CMK (cell line): ENCODE measurements at regions not wholly inside any gene's neighbourhood (a gene's known extent, or its start where the extent isn't known, plus 50 kb on each side); places are given as distances from the start of the nearest gene placed in this dataset.
A peak's percentile ranks its signal among the peaks of the same experiment; 100 is the strongest.
"Not testable (repeated sequence)": the region's sequence is repeated elsewhere in the genome, so short reads cannot be mapped to it uniquely, and the experiment has no call there.

Source experiments
- DNase-seq: peaks from one replicate; pipeline ENCODE4 v3.0.0-alpha.2; 2010; ENCODE audit warnings: low read depth

- not testable (repeated sequence) for DNase-seq
These were observed 130.7 kb downstream of the UNC93B1 start for GRCh38 chr11:67873223-67873622.

DNA sequence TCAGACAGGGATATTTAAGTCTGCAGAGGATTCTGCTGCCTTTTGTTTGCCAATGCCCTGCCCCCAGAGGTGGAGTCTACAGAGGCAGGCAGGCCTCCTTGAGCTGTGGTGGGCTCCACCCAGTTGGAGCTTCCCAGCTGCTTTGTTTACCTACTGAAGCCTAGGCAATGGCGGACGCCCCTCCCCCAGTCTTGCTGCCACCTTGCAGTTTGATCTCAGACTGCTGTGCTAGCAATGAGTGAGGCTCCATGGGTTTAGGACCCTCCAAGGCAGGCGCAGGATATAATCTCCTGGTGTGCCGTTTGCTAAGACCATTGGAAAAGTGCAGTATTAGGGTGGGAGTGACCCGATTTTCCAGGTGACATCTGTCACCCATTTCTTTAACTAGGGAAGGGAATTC lies 132.7 kb downstream of the UNC93B1 start:
- DNase-seq = not testable (repeated sequence)

DNA sequence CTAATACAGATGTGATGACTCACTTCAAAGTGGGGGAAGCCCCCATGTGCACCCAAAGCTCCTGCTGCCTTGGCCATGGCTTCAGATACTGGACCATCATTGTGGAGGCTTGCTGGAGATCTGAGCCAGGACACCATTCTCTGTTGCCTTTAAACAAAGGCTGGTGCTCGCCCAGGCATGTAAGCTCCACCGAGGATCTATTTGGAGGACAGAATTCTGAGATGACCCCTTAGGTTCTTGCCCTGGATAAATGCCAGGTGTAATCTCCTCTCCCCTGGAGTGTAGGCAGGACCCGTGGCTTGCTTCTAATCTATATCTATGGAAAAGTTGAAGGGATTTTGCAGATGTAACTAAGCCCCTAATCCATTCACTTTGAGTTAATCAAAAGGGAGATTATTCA lies 141.0 kb downstream of the UNC93B1 start:
- not testable (repeated sequence) for DNase-seq

DNA sequence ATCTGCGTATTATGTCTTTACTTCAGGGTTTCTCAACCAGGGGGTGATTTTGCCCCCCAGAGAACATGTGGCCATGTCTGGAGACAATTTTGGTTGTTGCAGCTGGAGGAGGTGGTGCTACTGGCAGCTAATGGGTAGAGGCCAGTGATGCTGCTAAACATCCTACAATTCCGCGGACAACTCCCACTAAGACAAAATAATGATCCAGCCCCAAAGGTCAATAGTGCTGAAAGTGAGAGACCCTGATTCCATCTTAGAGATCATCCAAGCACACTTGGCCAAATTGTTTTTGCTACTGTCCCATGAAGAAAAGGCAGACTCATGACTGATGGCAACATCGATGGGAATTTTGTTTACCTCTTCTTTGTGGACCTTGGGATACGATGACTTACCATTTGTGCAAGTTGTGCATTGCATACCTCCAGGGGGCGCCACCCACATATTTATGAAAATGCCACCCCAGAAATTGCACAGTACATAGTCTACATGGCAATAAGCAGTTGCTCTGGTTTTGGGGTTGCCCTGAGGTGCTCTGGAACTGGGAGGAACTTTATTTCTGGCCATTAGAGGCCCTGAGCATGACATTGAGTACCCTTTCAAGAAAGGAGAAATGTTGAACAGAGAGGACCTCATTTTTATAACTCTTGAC lies 144.3 kb downstream of the UNC93B1 start:
- not testable (repeated sequence) for DNase-seq

- peak; percentile 38 for DNase-seq
These were observed 153.2 kb downstream of the UNC93B1 start for GRCh38 chr11:67850747-67851146.

- DNase-seq = not testable (repeated sequence)
These were observed 154.1 kb downstream of the UNC93B1 start for GRCh38 chr11:67849766-67850165.

GRCh38 chr11:67847896-67848875 lies 155.7 kb downstream of the UNC93B1 start:
- not testable (repeated sequence) for DNase-seq

DNA sequence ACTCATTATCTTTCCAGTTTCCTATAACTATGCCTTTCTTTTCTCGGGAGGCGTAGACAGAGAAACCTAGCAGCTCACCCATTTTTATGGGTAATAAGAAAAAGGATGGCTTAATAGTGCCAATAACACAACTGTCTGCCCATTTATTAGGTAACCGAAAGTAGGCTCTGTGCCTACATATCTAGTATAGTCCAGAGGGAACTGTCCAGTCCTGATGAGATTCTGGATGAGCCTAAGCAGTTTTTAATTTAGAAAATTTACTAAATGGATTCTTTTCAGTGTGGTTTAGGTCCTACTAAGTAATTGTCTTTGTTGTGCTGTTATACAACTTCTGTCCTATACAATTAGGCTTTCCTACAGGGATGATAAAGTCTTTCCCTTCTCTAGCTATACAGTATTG lies 157.6 kb downstream of the UNC93B1 start:
- not testable (repeated sequence) for DNase-seq

GRCh38 chr11:67845296-67845695 lies 158.6 kb downstream of the UNC93B1 start:
- not testable (repeated sequence) for DNase-seq

DNA sequence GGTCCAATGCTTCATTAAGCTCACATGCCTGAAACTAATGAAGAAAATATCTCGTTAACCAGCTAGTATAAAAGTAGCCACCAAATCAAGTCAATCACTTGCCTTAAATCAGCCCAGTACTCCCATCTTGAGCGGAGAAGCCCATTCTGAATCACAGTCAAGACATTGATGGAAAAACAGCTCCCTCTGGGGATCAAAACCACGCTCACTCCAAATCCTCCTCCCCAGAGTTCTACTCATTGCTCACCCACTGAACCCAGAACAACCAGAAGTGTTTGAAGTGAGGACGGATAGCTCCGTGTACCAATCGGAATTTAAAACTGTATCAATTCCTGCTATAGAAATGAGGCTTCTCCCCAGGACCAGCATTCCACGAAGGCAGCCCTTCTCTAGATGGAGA lies 163.3 kb downstream of the UNC93B1 start:
- DNase-seq = not testable (repeated sequence)

- DNase-seq = not testable (repeated sequence)
These were observed 155.7 kb upstream of the ALDH3B2 start for GRCh38 chr11:67830152-67830551.

- DNase-seq = not testable (repeated sequence)
These were observed 152.5 kb upstream of the ALDH3B2 start for GRCh38 chr11:67826951-67827296.

DNA sequence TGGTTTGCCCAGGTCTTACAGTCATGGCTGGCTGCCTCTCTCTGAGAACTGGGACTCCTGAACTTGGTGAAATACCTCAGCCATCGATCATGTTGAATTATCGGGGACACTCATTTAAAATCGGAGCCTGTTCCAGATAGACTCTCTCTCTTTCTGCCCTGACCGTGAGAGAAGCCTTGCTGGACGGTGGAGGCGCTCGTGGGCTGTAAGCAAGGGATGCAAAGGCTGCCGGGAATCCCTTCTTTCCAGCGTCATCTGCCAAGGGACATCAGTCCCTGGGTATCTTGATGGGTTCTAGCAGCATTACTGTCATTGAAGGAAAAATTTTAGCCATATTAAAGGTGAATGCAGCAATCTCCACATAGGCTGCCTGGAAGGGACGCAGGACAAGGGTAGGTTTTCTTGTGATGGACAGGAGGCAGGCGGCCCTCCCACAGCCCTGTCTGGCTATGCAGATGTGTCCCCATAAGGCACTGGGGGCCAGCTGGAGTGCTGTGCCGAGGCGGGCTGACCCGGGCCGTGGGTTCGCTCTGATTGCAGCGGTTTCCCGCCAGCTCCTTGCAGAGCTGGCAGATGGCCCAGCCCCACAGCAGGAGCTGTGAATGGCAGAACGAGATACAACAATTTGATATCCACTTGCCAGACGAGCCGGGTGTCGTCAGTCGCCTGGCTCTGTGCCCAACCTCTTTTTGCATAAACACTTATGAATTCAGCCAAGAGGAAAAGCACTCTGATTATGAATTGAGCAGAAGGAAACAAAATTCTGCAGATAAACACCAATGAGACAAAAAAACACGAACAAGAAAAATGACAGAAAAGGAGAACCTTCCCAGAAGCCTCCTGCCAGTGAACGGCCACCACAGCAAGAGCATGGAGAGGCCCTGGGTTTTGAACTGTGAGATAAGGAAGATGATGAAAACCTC lies 151.9 kb upstream of the ALDH3B2 start:
- peak; percentile 76 for DNase-seq

DNA sequence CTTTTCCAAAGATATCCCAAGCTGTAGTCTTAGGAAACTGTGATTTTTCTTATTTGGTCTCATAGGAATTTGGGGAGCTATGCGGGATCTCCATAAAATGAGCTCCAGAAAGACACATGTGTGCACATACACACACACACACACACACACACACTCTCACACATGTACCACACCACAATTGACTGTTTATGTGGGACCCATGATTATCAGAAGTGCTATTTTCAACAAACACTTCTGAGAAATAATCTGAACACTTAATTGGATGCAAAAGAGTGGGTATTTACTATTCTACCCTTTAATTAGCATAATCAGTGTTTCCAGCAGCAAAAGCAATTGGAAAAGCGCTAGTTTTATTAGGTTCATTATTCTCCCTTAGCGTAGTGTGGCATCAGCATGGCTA lies 150.4 kb upstream of the ALDH3B2 start:
- DNase-seq = not testable (repeated sequence)

DNA sequence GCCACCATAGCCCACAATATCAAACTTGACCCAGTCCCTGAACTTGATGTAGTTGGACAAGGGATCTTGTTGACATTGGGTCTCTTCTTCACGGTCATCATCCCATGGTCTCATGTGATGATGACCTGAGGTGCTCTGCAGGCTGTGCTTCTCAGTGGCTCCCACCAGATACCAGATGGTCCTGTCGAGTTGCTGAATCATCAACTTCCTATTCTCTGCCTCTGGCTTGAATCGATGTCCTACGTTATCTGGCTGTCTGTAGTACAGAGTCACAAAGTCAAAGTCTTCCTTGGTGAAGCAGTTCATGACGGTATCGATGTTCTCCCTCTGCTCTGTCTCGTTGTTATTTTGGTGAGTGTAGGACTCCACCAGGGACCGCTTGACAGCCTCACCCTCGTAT lies 145.7 kb upstream of the ALDH3B2 start:
- DNase-seq = no peak

DNA sequence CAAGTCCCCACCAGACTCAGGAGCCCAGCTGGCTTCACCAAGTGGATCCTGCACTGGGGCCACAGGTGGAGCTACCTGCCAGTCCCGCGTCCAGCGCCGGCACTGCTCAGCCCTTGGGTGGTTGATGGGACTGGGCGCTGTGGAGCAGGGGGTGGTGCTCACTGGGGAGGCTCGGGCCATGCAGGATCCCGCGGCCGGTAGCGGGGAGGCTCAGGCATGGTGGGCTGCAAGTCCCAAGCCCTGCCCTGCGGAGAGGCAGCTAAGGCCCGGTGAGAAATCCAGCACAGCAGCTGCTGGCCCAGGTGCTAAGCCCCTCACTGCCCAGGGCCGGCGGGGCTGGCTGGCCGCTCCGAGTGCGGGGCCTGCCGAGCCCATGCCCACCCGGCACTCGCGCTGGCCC lies 143.1 kb upstream of the ALDH3B2 start:
- DNase-seq = not testable (repeated sequence)

DNA sequence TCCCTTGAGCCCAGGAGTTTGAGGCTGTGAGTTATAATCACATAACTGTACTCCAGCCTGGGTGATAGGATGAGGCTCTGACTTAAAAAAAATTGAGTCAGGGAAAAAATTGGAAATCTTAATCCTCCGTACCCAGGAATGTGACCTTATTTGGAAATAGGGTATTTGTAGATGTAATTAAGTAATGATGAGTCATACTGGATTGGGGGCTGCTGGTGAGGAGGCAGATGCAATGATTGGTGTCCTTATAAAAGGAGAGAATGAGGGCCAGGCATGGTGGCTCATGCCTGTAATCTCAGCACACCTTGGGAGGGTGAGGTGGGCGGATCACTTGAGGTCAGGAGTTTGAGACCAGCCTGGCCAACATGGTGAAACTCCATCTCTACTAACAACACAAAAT lies 134.9 kb upstream of the ALDH3B2 start:
- not testable (repeated sequence) for DNase-seq

DNA sequence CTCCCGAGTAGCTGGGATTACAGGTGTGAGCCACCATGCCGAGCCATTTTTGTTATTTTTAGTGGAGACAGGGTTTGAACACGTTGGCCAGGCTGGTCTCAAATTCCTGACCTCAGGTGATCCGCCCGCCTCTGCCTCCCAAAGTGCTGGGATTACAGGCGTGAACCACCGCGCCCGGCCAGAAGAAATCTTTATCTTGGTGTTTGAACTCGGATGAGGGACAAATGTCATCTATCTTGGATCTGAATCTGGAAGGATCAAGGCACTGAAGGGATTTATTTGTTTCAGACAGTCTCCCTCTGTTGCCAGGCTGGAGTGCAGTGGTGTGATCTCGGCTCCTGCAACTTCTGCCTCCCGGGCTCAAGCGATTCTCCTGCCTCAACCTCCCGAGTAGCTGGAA lies 133.5 kb upstream of the ALDH3B2 start:
- not testable (repeated sequence) for DNase-seq

DNA sequence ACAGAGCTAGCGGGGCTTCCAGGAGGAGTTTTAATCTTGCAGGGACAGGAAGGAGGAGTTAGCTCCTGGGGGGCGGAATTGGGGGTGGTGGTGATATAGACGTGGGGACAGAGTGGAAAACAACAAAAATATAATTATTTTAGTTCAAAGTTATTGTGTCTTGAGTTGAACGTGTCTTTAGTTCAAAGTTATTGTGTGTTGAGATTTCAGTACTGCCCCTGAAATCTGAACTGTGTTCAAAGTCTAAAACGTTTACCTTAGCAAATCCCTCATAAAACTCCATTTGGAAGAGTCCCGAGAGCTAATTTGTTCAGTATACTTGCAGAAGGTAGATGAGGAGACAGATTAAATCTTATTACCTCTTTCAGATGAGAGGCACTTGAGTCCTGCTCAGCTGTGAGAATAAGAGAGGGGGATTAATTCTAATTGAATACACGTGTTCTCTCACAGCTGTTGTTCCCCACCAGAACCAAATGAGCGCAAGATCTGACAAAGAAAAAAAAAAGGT lies 132.4 kb upstream of the ALDH3B2 start:
- DNase-seq = not testable (repeated sequence)

GRCh38 chr11:67806183-67806582 lies 131.8 kb upstream of the ALDH3B2 start:
- not testable (repeated sequence) for DNase-seq

- peak; percentile 87 for DNase-seq
These were observed 131.1 kb upstream of the ALDH3B2 start for GRCh38 chr11:67805253-67806126.
